DMS53 treated with DMSO at 0.1 percent for 48 hours (cell line): ENCODE measurements at regions not wholly inside any gene's neighbourhood (a gene's known extent, or its start where the extent isn't known, plus 50 kb on each side); places are given as distances from the start of the nearest gene placed in this dataset.

ENCODE experiments used
- DNase-seq: peaks from one replicate; lab custom pipeline; 2025; ENCODE audit not compliant: unreplicated experiment; lab: John Stamatoyannopoulos, UW

DNA sequence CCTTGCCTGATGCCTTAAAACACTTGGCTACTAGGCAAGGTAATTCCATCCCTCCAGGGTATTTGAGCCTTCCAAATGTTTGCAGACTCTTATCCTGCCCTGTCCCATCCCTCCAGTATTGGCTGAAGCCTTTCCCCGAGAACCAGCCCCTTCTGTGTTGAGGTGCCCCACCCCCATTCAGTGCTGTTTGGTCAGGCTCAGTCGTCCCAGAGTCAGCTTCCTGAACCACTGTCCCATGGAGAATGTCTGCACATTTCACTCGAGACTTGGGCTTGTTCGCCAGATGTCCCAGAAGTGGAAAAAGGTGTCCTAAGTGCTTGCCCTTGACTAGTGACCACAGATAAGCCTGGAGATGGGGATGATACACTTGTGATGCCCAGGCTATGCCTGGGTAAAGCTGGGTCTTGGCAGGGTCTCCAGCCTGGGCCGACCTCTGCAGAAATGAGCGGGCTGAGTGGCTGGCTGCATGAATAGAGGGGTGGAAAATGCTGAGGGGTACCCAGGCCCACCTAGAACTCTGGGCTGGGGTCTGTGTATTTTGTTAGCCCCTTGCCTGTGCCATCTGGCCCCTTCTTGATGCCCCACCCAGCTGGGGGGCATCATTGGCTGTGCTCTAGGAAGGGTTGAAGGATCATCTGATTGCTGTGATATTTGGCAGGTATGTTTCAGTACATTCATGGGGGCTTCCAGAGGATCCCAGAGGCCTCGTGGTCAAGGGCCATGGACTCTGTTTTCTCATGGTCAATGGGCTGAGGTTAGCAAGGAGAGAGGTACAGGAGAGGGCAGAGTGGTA lies 178.4 kb downstream of the MACROH2A1 start:
- DNase-seq, result no peak

DNA sequence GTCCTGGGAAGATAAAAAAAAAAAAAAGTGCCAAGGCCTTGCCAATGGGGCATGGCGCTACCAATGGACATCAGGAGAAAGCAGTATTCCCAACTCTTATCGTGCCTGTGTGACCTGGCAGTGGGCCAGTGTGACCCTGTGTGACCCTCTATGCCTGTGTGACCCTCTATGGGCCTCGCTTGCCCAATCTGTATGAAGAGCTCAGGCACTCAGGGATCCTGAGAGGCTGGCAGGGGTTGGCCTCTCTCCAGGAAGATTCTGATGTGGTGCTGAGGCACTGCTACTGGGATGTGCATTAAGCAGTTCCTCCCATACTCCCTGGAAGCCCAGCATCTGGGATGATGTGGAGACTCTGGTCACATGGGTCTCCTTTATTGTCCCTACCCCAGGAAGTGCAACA lies 179.2 kb downstream of the MACROH2A1 start:
- no peak for DNase-seq

GRCh38 chr5:135218790-135219568 lies 180.1 kb downstream of the MACROH2A1 start:
- DNase-seq, result no peak

DNA sequence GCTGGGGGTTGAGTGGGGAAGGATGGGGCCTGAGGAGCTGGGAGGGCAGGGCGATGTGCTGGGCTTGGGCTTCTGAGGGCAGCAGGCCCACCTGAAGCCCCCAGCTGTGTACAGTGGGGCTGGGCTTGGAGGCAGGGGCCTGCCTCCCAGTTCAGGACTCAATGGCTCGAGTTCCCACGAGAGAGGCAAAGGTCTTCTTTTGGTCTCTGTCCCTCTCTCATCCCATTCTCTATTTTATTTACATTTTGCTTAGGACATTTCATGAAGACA lies 180.6 kb downstream of the MACROH2A1 start:
- no peak for DNase-seq

GRCh38 chr5:135217669-135218485 lies 181.2 kb downstream of the MACROH2A1 start:
- no peak for DNase-seq

DNA sequence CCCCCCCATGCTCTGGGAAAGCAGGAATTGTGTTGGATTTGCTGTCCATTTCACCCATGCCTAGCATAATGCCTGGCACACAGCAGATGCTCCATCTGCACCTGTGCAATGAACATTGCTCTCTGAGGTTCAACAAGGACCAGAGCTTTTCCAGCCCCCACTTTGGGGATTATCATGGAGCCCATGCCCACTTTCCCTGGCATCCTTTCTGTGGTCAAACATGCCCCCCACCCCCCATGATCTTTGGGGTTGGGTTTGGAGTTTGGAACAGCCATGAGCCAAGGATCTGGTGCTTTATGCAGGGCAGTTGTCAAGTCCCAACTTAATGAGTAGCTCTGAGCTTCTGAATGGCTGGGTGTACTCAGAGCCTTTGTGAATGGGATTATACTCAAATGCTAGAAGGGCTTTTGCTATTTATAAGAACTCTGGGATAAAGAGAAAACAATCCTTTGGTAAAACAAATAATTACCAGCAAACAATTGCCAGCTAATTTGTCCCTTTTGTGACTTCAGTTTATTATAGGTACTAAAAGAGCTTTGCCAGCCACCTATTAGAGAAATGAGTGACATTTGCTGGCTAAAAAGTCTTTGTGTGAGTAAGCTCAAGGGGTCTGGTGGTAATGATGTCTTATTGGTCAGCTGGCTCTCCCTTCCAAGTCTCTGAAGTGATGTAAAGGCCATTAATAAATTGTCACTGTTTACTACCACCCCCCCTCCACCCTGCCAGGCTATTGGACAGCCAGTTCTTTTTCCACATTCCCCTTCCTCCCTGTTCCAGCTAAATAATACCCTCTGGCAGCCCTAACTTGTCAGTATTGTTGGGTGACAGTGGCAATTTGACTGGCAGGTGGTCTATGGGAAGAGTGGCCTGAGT lies 182.3 kb downstream of the MACROH2A1 start:
- no peak for DNase-seq

DNA sequence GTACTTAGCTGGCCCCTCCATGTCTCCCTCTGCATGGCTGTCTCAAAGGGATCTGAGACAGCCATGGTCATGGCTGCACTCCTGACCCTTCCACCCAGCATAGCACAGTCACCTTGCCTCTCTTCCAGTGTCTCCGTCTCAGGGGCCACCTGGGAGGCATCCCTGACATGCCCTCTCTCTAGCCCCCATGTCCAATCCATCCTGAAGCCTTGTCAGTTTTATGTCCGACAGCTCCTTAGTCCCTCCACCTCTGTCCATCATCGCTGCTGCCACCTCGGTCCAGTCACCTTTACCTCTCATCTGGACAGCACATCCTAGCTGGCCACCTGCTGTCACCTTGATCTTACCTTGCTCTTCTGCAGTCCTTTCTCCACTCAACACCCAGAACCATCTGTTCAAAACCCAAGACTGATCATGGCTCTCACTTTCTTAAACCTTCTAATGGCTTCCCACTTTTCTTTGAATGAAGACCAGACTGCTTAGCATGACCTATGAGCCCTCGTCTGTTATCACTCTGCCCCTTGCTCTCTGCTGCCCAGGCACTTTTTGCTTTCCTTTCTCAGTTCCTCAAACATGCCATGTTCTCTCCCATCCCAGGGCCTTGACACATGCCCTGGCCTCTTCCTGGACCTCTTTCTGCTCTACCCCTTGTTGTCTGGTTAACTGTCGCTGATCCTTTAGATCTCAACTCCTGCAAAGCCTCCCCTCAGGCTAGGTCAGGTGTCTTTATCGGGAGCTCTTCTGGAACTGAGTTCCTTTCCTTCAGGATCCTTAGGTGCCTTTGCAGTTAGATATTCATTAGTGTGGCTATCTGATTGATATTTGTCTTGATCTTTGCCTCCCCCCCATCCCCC lies 181.8 kb upstream of the PITX1 start:
- DNase-seq, result no peak

DNA sequence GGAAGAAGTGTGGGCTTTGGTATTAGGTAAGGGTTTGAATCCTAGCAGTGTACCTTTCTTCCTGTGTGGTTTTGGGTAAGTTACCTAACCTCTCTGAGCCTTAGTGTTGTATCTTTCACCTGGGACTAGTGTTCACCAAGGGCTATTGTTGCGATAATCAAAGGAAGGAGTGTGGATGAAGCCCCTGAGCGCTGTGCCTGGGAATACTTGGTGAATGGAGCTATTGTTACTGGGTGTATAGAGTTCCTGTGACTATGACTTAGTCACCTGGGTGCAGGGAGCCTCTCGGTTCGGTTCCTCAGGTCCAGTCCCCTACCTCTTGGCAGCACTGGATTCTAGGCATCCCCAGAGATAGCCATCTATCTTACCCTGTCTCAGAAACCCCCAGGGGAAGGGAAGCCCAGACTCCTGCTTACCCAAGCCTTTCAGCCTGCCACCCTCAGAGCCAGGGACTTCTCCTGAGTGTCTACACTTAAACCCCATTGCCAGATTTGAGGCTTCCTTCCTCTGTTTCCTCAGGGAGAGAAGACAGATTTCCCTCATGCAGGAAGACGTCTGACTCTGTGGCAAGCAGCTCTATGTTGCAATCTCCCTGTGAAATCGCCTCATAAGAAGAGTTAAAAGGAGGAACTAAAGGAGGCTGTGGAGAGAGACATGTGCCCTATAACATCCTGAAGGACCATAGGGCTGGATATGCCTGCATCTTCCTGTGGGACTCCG lies 181.0 kb upstream of the PITX1 start:
- DNase-seq, result no peak

GRCh38 chr5:135213466-135214239 lies 179.6 kb upstream of the PITX1 start:
- no peak for DNase-seq

DNA sequence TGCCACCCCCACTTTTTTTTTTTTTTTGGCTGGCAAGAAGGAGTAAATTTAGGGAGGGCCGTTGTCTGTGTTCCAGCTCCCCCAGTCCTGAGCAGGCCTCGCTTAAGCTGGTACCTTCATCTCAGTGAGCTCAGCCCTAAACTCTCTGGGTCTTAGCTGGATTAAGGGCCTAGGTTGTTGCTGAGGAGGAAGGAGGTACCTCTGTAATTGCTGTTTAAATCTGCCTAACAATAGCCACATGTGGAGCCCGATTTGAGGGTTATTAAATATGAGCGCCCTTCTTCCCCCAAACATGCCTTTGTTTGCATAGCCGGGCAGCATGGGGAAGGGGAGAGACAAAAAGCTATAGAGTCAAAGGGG lies 179.0 kb upstream of the PITX1 start:
- DNase-seq, result no peak

DNA sequence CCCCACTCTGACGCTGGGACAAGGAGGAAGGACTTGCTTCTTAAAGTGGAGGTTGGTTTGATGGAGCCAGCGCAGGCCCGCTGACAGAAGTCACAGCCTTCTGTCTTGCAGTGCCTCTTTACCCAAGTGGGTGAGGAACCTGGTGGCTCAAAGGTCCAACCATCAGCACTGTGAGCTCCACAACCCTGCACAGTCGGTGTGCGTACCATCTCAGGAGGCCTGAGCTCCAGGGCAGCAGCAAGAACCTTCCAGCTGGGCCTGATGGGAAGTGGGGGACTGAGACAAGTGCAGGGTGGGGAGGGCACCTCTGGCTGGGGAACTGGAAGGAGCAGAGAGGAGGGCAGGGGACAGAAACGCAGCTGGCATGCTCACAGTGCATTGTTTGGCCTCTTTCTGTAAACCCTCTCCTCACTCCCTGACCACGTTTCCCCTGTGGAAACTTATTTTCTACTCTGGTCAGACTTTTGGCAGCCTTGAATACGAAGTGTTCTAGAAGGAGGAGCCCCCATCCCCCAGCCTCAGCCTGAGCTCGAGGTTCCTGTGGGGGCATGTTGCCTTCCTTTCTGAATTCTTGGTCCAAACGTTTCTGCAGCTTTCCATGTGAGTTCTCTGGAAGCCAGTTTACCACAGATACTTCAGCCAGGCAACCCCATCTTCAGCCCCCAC lies 178.5 kb upstream of the PITX1 start:
- no peak for DNase-seq

DNA sequence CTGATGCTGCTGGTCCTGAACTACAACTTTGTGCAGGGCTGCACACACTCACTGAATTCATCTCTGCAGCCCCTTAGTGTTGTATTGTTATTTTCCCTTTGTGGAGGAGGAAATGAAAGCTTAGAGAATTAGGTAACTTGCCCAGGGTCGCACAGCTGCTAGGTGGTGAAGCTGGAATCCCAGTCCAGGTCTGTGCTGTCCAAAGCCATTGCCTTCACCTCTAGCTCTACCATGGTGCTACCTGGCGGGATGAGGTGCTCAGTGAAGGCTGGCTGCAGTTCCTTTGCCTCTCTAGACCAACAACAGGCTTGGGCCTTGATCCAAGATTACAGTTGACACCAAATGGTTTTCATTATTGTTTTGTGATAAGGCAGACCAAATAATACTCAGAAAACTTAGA lies 177.8 kb upstream of the PITX1 start:
- DNase-seq, result no peak

- no peak for DNase-seq
Measured at GRCh38 chr5:135211083-135211790, 177.2 kb upstream of the PITX1 start.

DNA sequence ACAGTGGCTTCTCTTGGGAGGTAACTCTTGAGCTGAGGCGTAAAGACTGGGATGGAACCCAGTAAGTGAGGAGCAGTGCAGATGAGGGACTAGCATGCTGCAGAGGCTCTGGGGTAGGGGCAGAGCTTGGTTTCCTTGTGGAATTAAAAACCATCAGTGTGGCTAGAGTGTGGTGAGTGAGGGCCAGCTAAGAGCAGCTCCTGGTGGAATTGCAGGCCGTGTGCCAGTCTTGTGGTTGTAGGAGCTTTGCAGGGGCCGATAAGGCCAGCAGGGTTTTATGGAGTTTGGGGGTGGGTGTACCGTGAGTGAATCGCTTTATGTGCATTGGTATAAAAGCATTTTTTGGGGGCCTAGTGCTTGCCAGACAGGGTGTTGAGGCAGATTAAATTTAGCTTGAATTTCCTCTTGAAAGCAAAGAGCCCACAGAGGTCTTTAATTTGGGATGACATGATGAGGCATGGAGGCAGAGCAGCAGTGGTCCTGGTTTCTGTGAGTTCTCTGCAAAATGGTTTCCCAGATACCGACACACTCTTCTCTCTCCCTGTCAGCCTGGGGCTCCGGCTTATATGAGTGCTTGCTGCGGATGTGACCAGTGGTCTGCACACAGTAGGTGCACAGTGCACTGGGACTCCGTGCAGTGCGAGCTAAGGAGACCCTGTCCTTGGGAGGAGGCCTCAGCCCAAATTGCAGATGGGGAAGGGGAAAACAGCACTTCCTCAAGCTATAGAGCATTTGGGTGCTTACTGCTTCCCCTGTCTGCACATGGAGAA lies 176.4 kb upstream of the PITX1 start:
- DNase-seq, result no peak

- DNase-seq, result no peak
Measured at GRCh38 chr5:135208903-135209721, 175.1 kb upstream of the PITX1 start.

- no peak for DNase-seq
Measured at GRCh38 chr5:135208555-135208902, 174.5 kb upstream of the PITX1 start.
